B cell (primary cell): ENCODE measurements at regions not wholly inside any gene's neighbourhood (a gene's known extent, or its start where the extent isn't known, plus 50 kb on each side); places are given as distances from the start of the nearest gene placed in this dataset.

ENCODE experiments used
- ATAC-seq: fragments of 200-7000 bp; cut with Tn5 transposase; one replicate; pipeline ENCODE4 v1.10.0; 2021; ENCODE audit warnings: low read depth, mild to moderate bottlenecking, moderate number of reproducible peaks, moderate library complexity
- CTCF ChIA-PET: fragments of 350-600 bp; sonication (Branson Sonifier 250); formaldehyde crosslinking; loops from one replicate; lab custom pipeline; 2021; ENCODE audit warnings: antibody characterized with exemption, inconsistent platforms; lab: Charles Lee
- POLR2A ChIA-PET: fragments of 350-600 bp; sonication (Branson Sonifier 250); formaldehyde crosslinking; loops from one replicate; lab custom pipeline; 2021; ENCODE audit warnings: antibody characterized with exemption; lab: Charles Lee
- DNase-seq: peaks from one replicate; pipeline ENCODE4 v3.0.0; 2013
- H2AFZ ChIP-seq: 2 replicates; pipeline ENCODE4 v1.6.1; 2012; ENCODE audit warnings: mild to moderate bottlenecking, low read depth, low read length; ENCODE audit not compliant: insufficient read depth, poor library complexity, severe bottlenecking
- H3K27ac ChIP-seq, 2 donors: 1 replicate in 1 of 2; 2 replicates in 1 of 2; pipeline ENCODE4 v1.5.1; 2012 to 2013; ENCODE audit warnings: low read length in 2 of 2, mild to moderate bottlenecking in 2 of 2, moderate library complexity in 1 of 2
- H3K27me3 ChIP-seq, 4 experiments: fragments of 200-600 bp in 1 of 4; sonication (generic) in 1 of 4; replicated peaks in 1 of 4; 1 replicate in 2 of 4; 2 replicates in 2 of 4; pipeline versions ENCODE4 v1.6.1 to v1.7.0; 2013 to 2016; ENCODE audit warnings: low read length in 3 of 4, mild to moderate bottlenecking in 2 of 4, mixed read lengths in 1 of 4, moderate library complexity in 1 of 4; ENCODE audit not compliant: insufficient read depth in 4 of 4, control insufficient read depth in 3 of 4; ENCODE audit errors: control extremely low read depth in 1 of 4
- H3K36me3 ChIP-seq, 2 experiments: replicated peaks in 1 of 2; 1 replicate in 1 of 2; 2 replicates in 1 of 2; pipeline versions ENCODE4 v1.6.1 to v1.7.1; 2013; ENCODE audit warnings: low read length in 1 of 2; ENCODE audit not compliant: insufficient read depth in 2 of 2, control insufficient read depth in 1 of 2; ENCODE audit errors: control extremely low read depth in 1 of 2, extremely low read depth in 1 of 2
- H3K4me1 ChIP-seq, 2 donors: fragments of 200-600 bp in 1 of 2; sonication (generic) in 1 of 2; 1 replicate in 1 of 2; 2 replicates in 1 of 2; pipeline versions ENCODE4 v1.5.1 to v1.6.1; 2013 to 2017; ENCODE audit warnings: low read length in 2 of 2; ENCODE audit not compliant: control insufficient read depth in 2 of 2, insufficient read depth in 2 of 2
- H3K4me2 ChIP-seq: replicated peaks from 2 replicates; pipeline ENCODE3; 2012; ENCODE audit warnings: mild to moderate bottlenecking, low read depth, low read length; ENCODE audit not compliant: poor library complexity, severe bottlenecking
- H3K4me3 ChIP-seq, 5 experiments: fragments of 200-600 bp in 1 of 5; sonication (generic) in 1 of 5; 1 replicate in 3 of 5; 2 replicates in 2 of 5; pipeline versions ENCODE4 v1.5.1 to v1.7.0; 2011 to 2016; ENCODE audit warnings: low read length in 4 of 5, mild to moderate bottlenecking in 4 of 5, low read depth in 2 of 5, control low read depth in 1 of 5, moderate library complexity in 1 of 5; ENCODE audit not compliant: insufficient read depth in 1 of 5; ENCODE audit errors: control extremely low read depth in 1 of 5, extremely low read depth in 1 of 5
- H3K79me2 ChIP-seq: fragments of 200-600 bp; sonication (generic); one replicate; pipeline ENCODE4 v1.6.0; 2016; ENCODE audit warnings: low read length; ENCODE audit not compliant: control insufficient read depth, insufficient read depth
- H3K9ac ChIP-seq: fragments of 200-600 bp; sonication (generic); 2 replicates; pipeline ENCODE4 v1.6.1; 2017; ENCODE audit warnings: mild to moderate bottlenecking, low read length, moderate library complexity
- H3K9me3 ChIP-seq, 3 donors: one replicate each; pipeline versions ENCODE4 v1.6.1 to v1.7.1; 2013; ENCODE audit warnings: low read length in 2 of 3; ENCODE audit not compliant: control insufficient read depth in 2 of 3, insufficient read depth in 1 of 3; ENCODE audit errors: control extremely low read depth in 1 of 3
- H4K20me1 ChIP-seq: 2 replicates; pipeline ENCODE4 v1.6.0; 2012; ENCODE audit warnings: mild to moderate bottlenecking, low read length; ENCODE audit not compliant: insufficient read depth, control insufficient read depth, poor library complexity, severe bottlenecking
- H3K27ac Mint-ChIP-seq: one replicate; pipeline ENCODE4 v1.8.0; 2021; ENCODE audit warnings: mixed read lengths
- H3K27me3 Mint-ChIP-seq: one replicate; pipeline ENCODE4 v1.8.0; 2021; ENCODE audit warnings: mixed read lengths
- H3K4me1 Mint-ChIP-seq: one replicate; pipeline ENCODE4 v1.8.0; 2021; ENCODE audit warnings: mixed read lengths
- H3K4me3 Mint-ChIP-seq: one replicate; pipeline ENCODE4 v1.8.0; 2021; ENCODE audit warnings: mixed read lengths
- H3K9me3 Mint-ChIP-seq: one replicate; pipeline ENCODE4 v1.8.0; 2022; ENCODE audit warnings: mixed read lengths; ENCODE audit not compliant: insufficient read depth
- EZH2 ChIP-seq: IDR thresholded peaks from 2 replicates; pipeline ENCODE4 v1.6.1; 2012; ENCODE audit warnings: borderline replicate concordance, low read depth, mild to moderate bottlenecking, moderate library complexity, low read length; ENCODE audit not compliant: insufficient read depth, poor library complexity, severe bottlenecking
- WGBS: methylation state at CpG from one replicate; pipeline ENCODE4 v1.1.5; 2013; ENCODE audit warnings: missing lambda C conversion rate; ENCODE audit not compliant: insufficient coverage; 5-methylcytosine and 5-hydroxymethylcytosine counted together
- intact Hi-C: fragments of 100-400 bp; cut with micrococcal nuclease; formaldehyde crosslinking; loops from one replicate; pipeline ENCODE4 v1.10.0; 2022
- TF ChIP-seq, protein P1 (sequence below): fragments of 200-600 bp; IDR thresholded peaks from one replicate; pipeline ENCODE4 v1.8.0; 2022; ENCODE audit warnings: antibody characterized with exemption, mild to moderate bottlenecking

GRCh38 chr7:153322991-153323390 lies 563.4 kb downstream of the ACTR3B start:
- no peaks in the 10 kb centered on the region for H3K79me2 ChIP-seq
- TF ChIP-seq, protein P1, sequence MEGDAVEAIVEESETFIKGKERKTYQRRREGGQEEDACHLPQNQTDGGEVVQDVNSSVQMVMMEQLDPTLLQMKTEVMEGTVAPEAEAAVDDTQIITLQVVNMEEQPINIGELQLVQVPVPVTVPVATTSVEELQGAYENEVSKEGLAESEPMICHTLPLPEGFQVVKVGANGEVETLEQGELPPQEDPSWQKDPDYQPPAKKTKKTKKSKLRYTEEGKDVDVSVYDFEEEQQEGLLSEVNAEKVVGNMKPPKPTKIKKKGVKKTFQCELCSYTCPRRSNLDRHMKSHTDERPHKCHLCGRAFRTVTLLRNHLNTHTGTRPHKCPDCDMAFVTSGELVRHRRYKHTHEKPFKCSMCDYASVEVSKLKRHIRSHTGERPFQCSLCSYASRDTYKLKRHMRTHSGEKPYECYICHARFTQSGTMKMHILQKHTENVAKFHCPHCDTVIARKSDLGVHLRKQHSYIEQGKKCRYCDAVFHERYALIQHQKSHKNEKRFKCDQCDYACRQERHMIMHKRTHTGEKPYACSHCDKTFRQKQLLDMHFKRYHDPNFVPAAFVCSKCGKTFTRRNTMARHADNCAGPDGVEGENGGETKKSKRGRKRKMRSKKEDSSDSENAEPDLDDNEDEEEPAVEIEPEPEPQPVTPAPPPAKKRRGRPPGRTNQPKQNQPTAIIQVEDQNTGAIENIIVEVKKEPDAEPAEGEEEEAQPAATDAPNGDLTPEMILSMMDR: no peak
- no peak for TF ChIP-seq EZH2
- 95% methylated on average over 8 of the region's 11 CpGs for WGBS
- Mint-ChIP-seq H3K9me3 (peaks cover 4% of the 10 kb centered on the region), H3K4me1 (no peaks in the 10 kb centered on the region), H3K4me3 (no peak overlapping the region), H3K27ac (no peak overlapping the region), H3K27me3 (no peaks in the 10 kb centered on the region)
- H3K4me1 ChIP-seq: no peaks in the 10 kb centered on the region
- H3K9me3 ChIP-seq: peaks cover 0 to 7% (median 0%) of the 10 kb centered on the region in 3 donors
- no peak overlapping the region for H3K4me2 ChIP-seq
- POLR2A ChIA-PET: no interaction called here
- no peak overlapping the region for H3K27ac ChIP-seq
- no peak overlapping the region for H3K4me3 ChIP-seq
- intact Hi-C loops: no loop called here
- no peak overlapping the region for H3K9ac ChIP-seq
- ATAC-seq (no peak), DNase-seq (no peak)
- no peak overlapping the region for H2AFZ ChIP-seq
- H3K27me3 ChIP-seq: no peaks in the 10 kb centered on the region
- CTCF ChIA-PET: no interaction called here
- H3K36me3 ChIP-seq: no peaks in the 10 kb centered on the region
- H4K20me1 ChIP-seq: no peaks in the 10 kb centered on the region

DNA sequence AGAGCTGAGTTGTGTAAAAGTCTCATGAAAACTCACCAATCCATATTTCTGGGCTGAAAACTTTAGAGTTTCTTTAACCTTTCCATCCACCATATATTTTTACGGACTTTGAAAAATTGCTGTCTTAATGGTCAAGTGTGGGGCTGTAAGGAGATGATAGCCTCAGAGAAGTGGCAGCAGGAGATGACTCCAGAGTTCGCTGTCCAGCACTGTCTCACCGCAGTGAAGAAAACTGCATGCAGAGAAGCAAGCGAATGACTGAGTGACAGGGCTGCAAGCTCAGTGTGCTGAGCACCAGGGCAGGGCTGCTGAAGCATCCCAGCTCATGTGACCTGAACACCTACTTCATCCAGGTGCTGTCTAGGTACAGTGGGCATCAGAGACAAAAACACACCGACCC lies 564.5 kb downstream of the ACTR3B start:
- Mint-ChIP-seq H3K27ac (no peak overlapping the region), H3K27me3 (no peaks in the 10 kb centered on the region), H3K4me1 (no peaks in the 10 kb centered on the region), H3K4me3 (no peak overlapping the region), H3K9me3 (peaks cover 9% of the 10 kb centered on the region)
- intact Hi-C loops: no loop called here
- Histone ChIP-seq H4K20me1 (no peaks in the 10 kb centered on the region), H3K4me3 (no peak overlapping the region), H3K27me3 (no peaks in the 10 kb centered on the region), H3K9ac (no peak overlapping the region), H3K36me3 (no peaks in the 10 kb centered on the region), H3K9me3 (peaks cover 0 to 9% (median 0%) of the 10 kb centered on the region in 3 donors), H2AFZ (no peak overlapping the region), H3K27ac (no peak overlapping the region), H3K4me2 (no peak overlapping the region), H3K79me2 (no peaks in the 10 kb centered on the region), H3K4me1 (no peaks in the 10 kb centered on the region)
- POLR2A ChIA-PET: no interaction called here
- TF ChIP-seq EZH2: no peak
- TF ChIP-seq, protein P1: no peak
- CTCF ChIA-PET: no interaction called here
- 92% methylated on average over 3 of the region's 5 CpGs for WGBS
- ATAC-seq (no peak), DNase-seq (no peak)
